ENCODE measurements at regions not wholly inside any gene's neighbourhood (a gene's known extent, or its start where the extent isn't known, plus 50 kb on each side); places are given as distances from the start of the nearest gene placed in this dataset.

DNA sequence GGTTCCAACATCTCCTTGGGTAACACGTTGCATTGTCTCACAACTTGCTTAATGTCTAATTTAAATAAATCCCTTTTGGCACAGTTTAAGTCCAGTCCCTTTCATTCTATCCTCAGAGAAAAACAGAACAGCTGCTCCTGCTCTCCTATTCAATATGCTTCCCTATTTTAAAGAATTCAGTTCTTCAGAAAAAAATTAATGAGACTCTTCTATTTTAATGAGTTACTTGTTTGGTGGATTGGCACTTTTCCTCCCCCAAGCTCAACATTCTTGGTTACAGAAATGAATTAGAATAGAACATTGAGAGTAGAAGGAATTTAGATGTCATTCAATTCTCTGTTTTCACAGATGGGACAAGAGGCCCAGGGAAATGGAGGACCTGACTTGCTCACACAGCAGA is 116.9 kb upstream of the ATP8B1 start:
- Histone ChIP-seq H3K27me3 (ENCODE audit: control insufficient read depth in 4 of 4, insufficient read depth in 4 of 4, low read length in 3 of 4) (no peaks in the 10 kb centered on the region), H3K4me3 (ENCODE audit: low read depth in 1 of 3, low read length in 3 of 3) (no peak overlapping the region), H3K4me1 (ENCODE audit: control insufficient read depth in 4 of 4, insufficient read depth in 4 of 4, low read length in 3 of 4) (no peaks in the 10 kb centered on the region), H3K36me3 (ENCODE audit: control insufficient read depth in 4 of 4, insufficient read depth in 3 of 4, low read depth in 1 of 4, low read length in 3 of 4) (no peaks in the 10 kb centered on the region), H3K9me3 (ENCODE audit: control insufficient read depth in 4 of 4, low read length in 3 of 4) (no peaks in the 10 kb centered on the region), H3K9ac (ENCODE audit: low read depth in 1 of 2, low read length in 2 of 2) (no peak overlapping the region), H3K27ac (ENCODE audit: low read depth in 1 of 2, low read length in 2 of 2) (no peak overlapping the region)
- TF ChIP-seq SP1 (IDR thresholded peaks at IDR 0.05) (no peak), MAX (IDR thresholded peaks at IDR 0.05) (no peak)
- no peak for DNase-seq (ENCODE audit: low spot score)
- 80% methylated on average over 1 of the region's 1 CpG for WGBS

GRCh38 chr18:57918601-57919000 is 115.5 kb upstream of the ATP8B1 start:
- Histone ChIP-seq H3K27ac (ENCODE audit: low read depth in 1 of 2, low read length in 2 of 2) (no peak overlapping the region), H3K9me3 (ENCODE audit: control insufficient read depth in 4 of 4, low read length in 3 of 4) (no peaks in the 10 kb centered on the region), H3K27me3 (ENCODE audit: control insufficient read depth in 4 of 4, insufficient read depth in 4 of 4, low read length in 3 of 4) (no peaks in the 10 kb centered on the region), H3K4me3 (ENCODE audit: low read depth in 1 of 3, low read length in 3 of 3) (no peak overlapping the region), H3K4me1 (ENCODE audit: control insufficient read depth in 4 of 4, insufficient read depth in 4 of 4, low read length in 3 of 4) (no peaks in the 10 kb centered on the region), H3K9ac (ENCODE audit: low read depth in 1 of 2, low read length in 2 of 2) (no peak overlapping the region), H3K36me3 (ENCODE audit: control insufficient read depth in 4 of 4, insufficient read depth in 3 of 4, low read depth in 1 of 4, low read length in 3 of 4) (no peaks in the 10 kb centered on the region)
- TF ChIP-seq YY1 (IDR thresholded peaks at IDR 0.05) = no peak
- no peak for TF ChIP-seq FOXA2 (IDR thresholded peaks at IDR 0.05)
- no peak for TF ChIP-seq GABPA (IDR thresholded peaks at IDR 0.05 in 1 of 2, conservative IDR thresholded peaks at IDR 0.05 in 1 of 2)
- no peak for TF ChIP-seq REST (IDR thresholded peaks at IDR 0.05)
- TF ChIP-seq FOXA1 (IDR thresholded peaks at IDR 0.05) = no peak
- TF ChIP-seq TAF1 (conservative IDR thresholded peaks at IDR 0.05) = no peak
- TF ChIP-seq HNF4G (IDR thresholded peaks at IDR 0.05) = no peak
- TF ChIP-seq RAD21 (IDR thresholded peaks at IDR 0.05) = no peak
- no peak for TF ChIP-seq HNF4A (conservative IDR thresholded peaks at IDR 0.05)
- TF ChIP-seq NR2F2 (IDR thresholded peaks at IDR 0.05) = no peak
- no peak for TF ChIP-seq RXRA (IDR thresholded peaks at IDR 0.05)
- TF ChIP-seq MAX (IDR thresholded peaks at IDR 0.05) = no peak
- TF ChIP-seq, protein P1, sequence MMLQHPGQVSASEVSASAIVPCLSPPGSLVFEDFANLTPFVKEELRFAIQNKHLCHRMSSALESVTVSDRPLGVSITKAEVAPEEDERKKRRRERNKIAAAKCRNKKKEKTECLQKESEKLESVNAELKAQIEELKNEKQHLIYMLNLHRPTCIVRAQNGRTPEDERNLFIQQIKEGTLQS (IDR thresholded peaks at IDR 0.05) = no peak
- no peak for TF ChIP-seq ZBTB33 (IDR thresholded peaks at IDR 0.05)
- TF ChIP-seq, protein P2, sequence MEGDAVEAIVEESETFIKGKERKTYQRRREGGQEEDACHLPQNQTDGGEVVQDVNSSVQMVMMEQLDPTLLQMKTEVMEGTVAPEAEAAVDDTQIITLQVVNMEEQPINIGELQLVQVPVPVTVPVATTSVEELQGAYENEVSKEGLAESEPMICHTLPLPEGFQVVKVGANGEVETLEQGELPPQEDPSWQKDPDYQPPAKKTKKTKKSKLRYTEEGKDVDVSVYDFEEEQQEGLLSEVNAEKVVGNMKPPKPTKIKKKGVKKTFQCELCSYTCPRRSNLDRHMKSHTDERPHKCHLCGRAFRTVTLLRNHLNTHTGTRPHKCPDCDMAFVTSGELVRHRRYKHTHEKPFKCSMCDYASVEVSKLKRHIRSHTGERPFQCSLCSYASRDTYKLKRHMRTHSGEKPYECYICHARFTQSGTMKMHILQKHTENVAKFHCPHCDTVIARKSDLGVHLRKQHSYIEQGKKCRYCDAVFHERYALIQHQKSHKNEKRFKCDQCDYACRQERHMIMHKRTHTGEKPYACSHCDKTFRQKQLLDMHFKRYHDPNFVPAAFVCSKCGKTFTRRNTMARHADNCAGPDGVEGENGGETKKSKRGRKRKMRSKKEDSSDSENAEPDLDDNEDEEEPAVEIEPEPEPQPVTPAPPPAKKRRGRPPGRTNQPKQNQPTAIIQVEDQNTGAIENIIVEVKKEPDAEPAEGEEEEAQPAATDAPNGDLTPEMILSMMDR (IDR thresholded peaks at IDR 0.05; ENCODE audit: low read depth, low read length, missing input control) = no peak
- DNase-seq (ENCODE audit: low spot score) = no peak
- 93% methylated on average over 3 of the region's 3 CpGs for WGBS

All from liver (tissue), 8 donors.